Endometrial microvascular endothelial cells (primary cell): ENCODE measurements at regions not wholly inside any gene's neighbourhood (a gene's known extent, or its start where the extent isn't known, plus 50 kb on each side); places are given as distances from the start of the nearest gene placed in this dataset.

Source experiments
- in situ Hi-C: cut with HindIII; loops from 2 replicates; pipeline ENCODE4 v1.10.0; 2017; ENCODE audit warnings: low sequenced_read_pairs, low pct_unique_long_range_greater_than_20kb; ENCODE audit errors: inconsistent ontology term

- in situ Hi-C loops, result loop anchor here (25.0 kb wide), 1 partner anchor 231 kb away; no protein-coding TSS in a partner anchor
Measured at GRCh38 chr21:16418226-16418625, 688.4 kb downstream of the USP25 start.

GRCh38 chr21:16418642-16419041, 688.9 kb downstream of the USP25 start:
- in situ Hi-C loops, result loop anchor here (25.0 kb wide), 1 partner anchor 231 kb away; no protein-coding TSS in a partner anchor

GRCh38 chr21:16419188-16419921, 689.6 kb downstream of the USP25 start:
- in situ Hi-C loops, result loop anchor here (25.0 kb wide), 1 partner anchor 232 kb away; no protein-coding TSS in a partner anchor

GRCh38 chr21:16420031-16420724, 690.4 kb downstream of the USP25 start:
- in situ Hi-C loops, result loop anchor here (5.0 to 25.0 kb wide), 2 partner anchors 117 to 233 kb away; no protein-coding TSS in a partner anchor

GRCh38 chr21:16421007-16421406, 691.2 kb downstream of the USP25 start:
- in situ Hi-C loops, result loop anchor here (5.0 to 25.0 kb wide), 2 partner anchors 116 to 234 kb away; no protein-coding TSS in a partner anchor

DNA sequence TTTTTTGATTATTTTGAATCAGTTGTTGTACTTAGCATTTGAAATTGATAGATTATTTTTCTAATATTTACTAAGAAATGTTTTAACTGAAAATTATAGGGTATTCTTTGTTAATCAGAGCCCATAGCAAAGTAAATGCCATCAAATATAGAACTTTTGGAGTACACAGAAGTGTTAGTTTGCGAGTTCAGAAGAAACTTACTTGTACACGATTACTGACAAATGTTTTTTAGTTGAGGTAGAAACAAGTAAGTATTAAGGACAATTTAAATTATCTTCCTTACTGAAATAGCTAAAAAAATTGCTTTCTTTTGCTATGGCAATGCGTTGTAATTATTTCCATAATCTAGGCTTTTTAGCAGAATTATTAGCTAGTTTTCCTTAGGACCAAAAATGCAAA, 692.2 kb downstream of the USP25 start:
- in situ Hi-C loops, result loop anchor here (5.0 to 25.0 kb wide), 2 partner anchors 115 to 235 kb away; no protein-coding TSS in a partner anchor

GRCh38 chr21:16422702-16423101, 692.9 kb downstream of the USP25 start:
- in situ Hi-C loops, result loop anchor here (5.0 to 25.0 kb wide), 2 partner anchors 115 to 235 kb away; no protein-coding TSS in a partner anchor

GRCh38 chr21:16423921-16424320, 694.1 kb downstream of the USP25 start:
- in situ Hi-C loops, result loop anchor here (5.0 to 25.0 kb wide), 2 partner anchors 113 to 237 kb away; no protein-coding TSS in a partner anchor

- in situ Hi-C loops, result loop anchor here (5.0 to 25.0 kb wide), 2 partner anchors 113 to 237 kb away; no protein-coding TSS in a partner anchor
Measured at GRCh38 chr21:16424331-16424751, 694.6 kb downstream of the USP25 start.

GRCh38 chr21:16425376-16425775, 695.6 kb downstream of the USP25 start:
- in situ Hi-C loops, result no loop called here

DNA sequence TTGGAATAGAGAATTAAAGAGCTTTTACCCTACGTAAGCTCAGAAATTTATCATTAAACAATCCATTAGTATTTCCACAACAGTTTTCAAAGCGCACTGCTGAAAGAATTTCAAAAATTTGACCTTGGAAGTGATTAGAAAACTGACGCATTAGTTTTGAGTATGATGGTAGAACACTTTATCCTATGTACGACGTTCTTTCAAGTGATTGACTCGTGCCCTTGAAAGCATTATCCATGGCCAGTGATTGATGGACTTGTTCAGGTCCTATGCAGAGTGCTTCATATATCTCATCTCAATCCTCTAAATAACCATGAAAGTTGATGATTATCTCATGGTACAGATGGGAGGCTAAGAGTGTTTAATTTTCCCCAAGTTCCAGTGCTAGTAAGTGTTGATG, 697.2 kb downstream of the USP25 start:
- in situ Hi-C loops, result no loop called here

DNA sequence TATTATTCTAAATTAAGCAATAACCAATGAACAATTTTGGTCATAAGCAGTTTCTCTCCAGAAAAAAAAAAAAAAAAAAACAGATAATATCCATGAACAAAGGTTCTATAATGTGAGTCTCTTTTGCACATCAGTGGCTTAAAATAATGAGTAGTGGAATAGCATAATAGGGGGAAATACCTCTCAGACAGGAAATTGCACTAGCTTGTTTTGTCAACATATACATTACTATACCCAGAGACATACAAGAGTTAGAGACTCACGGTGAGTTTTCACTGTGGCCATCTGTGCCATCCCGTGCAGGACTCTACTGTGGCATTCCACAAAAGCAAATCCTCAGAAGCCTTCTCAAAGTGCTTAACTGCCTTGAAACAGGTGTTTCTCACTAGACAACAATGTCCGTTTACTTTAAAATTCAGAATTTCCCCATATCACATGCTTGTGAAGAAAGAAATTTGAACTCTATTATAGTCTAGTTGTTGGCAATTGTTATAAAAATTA, 697.9 kb downstream of the USP25 start:
- in situ Hi-C loops, result no loop called here

DNA sequence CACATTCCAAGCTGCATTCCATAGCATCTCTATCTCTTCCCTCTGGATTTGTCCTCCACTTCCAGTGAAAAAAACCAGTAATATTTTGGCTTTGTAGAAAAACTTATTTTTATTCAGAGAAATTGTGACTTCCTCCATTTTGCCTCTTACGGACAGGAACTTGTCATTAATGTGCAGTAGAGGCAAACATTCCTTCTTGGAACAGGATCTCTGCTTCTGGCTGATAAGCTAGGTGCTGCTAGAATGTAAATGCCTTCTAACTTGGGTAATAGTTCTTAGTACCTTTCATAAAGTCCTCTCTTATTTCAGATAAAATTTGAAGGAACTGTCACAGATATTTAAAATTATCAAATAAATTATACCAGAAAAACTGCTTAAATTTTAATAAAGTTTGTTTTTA, 707.8 kb downstream of the USP25 start:
- in situ Hi-C loops, result no loop called here

GRCh38 chr21:16438761-16439160, 709.0 kb downstream of the USP25 start:
- in situ Hi-C loops, result no loop called here

- in situ Hi-C loops, result no loop called here
Measured at GRCh38 chr21:16441789-16442188, 712.0 kb downstream of the USP25 start.

- in situ Hi-C loops, result no loop called here
Measured at GRCh38 chr21:16454399-16454798, 724.6 kb downstream of the USP25 start.

GRCh38 chr21:16455526-16455925, 725.7 kb downstream of the USP25 start:
- in situ Hi-C loops, result no loop called here

GRCh38 chr21:16455978-16456377, 726.2 kb downstream of the USP25 start:
- in situ Hi-C loops, result no loop called here

- in situ Hi-C loops, result no loop called here
Measured at GRCh38 chr21:16457498-16457897, 727.7 kb downstream of the USP25 start.
